Nephron progenitor cell (in vitro differentiated cells): ENCODE measurements at regions not wholly inside any gene's neighbourhood (a gene's known extent, or its start where the extent isn't known, plus 50 kb on each side); places are given as distances from the start of the nearest gene placed in this dataset.

Experiments used
- DNase-seq: peaks from one replicate; pipeline ENCODE4 v3.0.0; 2021
- H3K27ac Mint-ChIP-seq: 2 replicates; pipeline ENCODE4 v1.8.0; 2021; ENCODE audit warnings: mild to moderate bottlenecking, moderate library complexity, mixed read lengths
- H3K27me3 Mint-ChIP-seq: 2 replicates; pipeline ENCODE4 v1.8.0; 2021; ENCODE audit warnings: mild to moderate bottlenecking, low read depth, mixed read lengths; ENCODE audit not compliant: poor library complexity
- H3K36me3 Mint-ChIP-seq: 2 replicates; pipeline ENCODE4 v1.8.0; 2021; ENCODE audit warnings: low read depth, mixed read lengths
- H3K4me1 Mint-ChIP-seq: 2 replicates; pipeline ENCODE4 v1.8.0; 2021; ENCODE audit warnings: mixed read lengths
- H3K4me3 Mint-ChIP-seq: 2 replicates; pipeline ENCODE4 v1.8.0; 2021; ENCODE audit warnings: mild to moderate bottlenecking, moderate library complexity, mixed read lengths
- H3K9me3 Mint-ChIP-seq: 2 replicates; pipeline ENCODE4 v1.8.0; 2021; ENCODE audit warnings: mild to moderate bottlenecking, moderate library complexity, mixed read lengths
- CTCF ChIP-seq: fragments of 200-600 bp; sonication (generic); IDR thresholded peaks from 2 replicates; pipeline ENCODE4 v1.5.0; 2021; ENCODE audit warnings: antibody characterized with exemption

DNA sequence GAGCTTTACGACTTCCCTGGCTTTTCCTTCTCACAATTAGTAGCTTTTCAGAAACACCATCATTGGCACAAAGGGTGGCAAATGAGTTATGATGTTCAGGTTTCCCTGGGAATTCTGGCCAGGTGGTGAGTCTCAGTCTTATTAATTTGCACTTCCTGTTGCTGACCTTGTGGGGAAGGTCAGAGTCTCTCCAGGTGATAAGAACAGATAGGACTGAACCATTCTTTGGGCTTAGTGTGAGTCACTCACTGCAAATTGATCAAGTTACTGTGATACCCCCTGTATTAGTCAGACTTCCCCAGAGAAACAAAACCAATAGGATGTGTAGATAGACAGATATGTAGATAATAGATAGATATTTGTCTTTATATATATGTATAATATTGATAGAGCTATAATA, 53.8 kb upstream of the RANBP3L start:
- peaks cover 22% of the 10 kb centered on the region for H3K4me1 Mint-ChIP-seq
- no peaks in the 10 kb centered on the region for H3K9me3 Mint-ChIP-seq
- DNase-seq: no peak
- TF ChIP-seq CTCF: no peak
- no peak overlapping the region for H3K4me3 Mint-ChIP-seq
- H3K36me3 Mint-ChIP-seq: no peaks in the 10 kb centered on the region
- H3K27ac Mint-ChIP-seq: no peak overlapping the region
- peaks cover 7% of the 10 kb centered on the region for H3K27me3 Mint-ChIP-seq

DNA sequence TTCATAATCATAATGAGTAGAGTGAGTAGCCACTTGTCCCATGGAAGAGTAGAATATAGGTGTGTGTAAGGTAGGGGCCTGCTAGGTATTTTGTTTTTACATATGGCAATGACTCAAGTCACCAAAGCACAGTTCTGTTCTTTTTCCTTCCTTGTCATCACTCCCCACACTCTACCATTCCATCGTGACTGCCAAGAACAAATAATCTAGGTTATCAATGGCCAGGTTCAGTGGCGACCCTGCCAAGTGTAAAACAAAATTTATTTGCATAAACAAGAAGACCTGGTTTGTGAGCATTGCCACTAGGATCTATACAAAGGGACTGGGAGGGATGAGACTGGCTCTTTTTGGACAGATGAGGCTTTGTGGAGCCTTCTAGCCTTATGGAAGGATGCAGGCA, 55.2 kb upstream of the RANBP3L start:
- no peak overlapping the region for H3K4me3 Mint-ChIP-seq
- no peak for TF ChIP-seq CTCF
- peaks cover 25% of the 10 kb centered on the region for H3K4me1 Mint-ChIP-seq
- H3K27ac Mint-ChIP-seq: no peak overlapping the region
- H3K27me3 Mint-ChIP-seq: peaks cover 6% of the 10 kb centered on the region
- no peaks in the 10 kb centered on the region for H3K9me3 Mint-ChIP-seq
- H3K36me3 Mint-ChIP-seq: no peaks in the 10 kb centered on the region
- no peak for DNase-seq

GRCh38 chr5:36357391-36357975, 55.8 kb upstream of the RANBP3L start:
- Mint-ChIP-seq H3K36me3 (no peaks in the 10 kb centered on the region), H3K4me1 (peaks cover 25% of the 10 kb centered on the region), H3K27ac (no peak overlapping the region), H3K27me3 (peaks cover 4% of the 10 kb centered on the region), H3K9me3 (no peaks in the 10 kb centered on the region), H3K4me3 (no peak overlapping the region)
- TF ChIP-seq CTCF: no peak
- DNase-seq: no peak

GRCh38 chr5:36359267-36359666, 57.6 kb upstream of the RANBP3L start:
- Mint-ChIP-seq H3K36me3 (no peaks in the 10 kb centered on the region), H3K27ac (peak overlapping the region; percentile 69)
- no peak for TF ChIP-seq CTCF

DNA sequence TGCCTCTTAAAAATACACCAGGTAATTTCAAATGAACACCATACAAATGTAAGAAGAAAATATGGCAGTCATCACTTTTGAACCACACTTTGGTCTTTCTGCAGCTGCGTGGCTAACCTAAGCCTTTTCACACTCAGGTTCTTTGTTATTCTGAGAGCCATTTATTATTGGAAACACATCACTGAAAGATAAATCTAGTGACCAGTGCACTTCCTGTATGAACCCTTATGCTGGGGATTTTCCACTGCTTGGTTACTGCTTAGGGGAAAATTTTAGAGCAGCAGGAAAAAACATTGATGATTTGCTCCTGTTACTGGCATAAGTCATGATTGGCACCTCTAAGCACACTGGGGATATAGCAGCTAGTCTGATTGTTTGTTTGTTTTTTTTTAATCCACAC, 58.6 kb upstream of the RANBP3L start:
- no peaks in the 10 kb centered on the region for H3K27me3 Mint-ChIP-seq
- no peak for TF ChIP-seq CTCF
- DNase-seq: no peak
- no peaks in the 10 kb centered on the region for H3K36me3 Mint-ChIP-seq
- H3K27ac Mint-ChIP-seq: no peak overlapping the region
- H3K4me3 Mint-ChIP-seq: no peak overlapping the region
- no peaks in the 10 kb centered on the region for H3K9me3 Mint-ChIP-seq
- peaks cover 25% of the 10 kb centered on the region for H3K4me1 Mint-ChIP-seq

More at GRCh38 chr5:36359267-36359666, 57.6 kb upstream of the RANBP3L start:
- Mint-ChIP-seq H3K9me3 (no peaks in the 10 kb centered on the region), H3K27me3 (no peaks in the 10 kb centered on the region), H3K4me3 (no peak overlapping the region), H3K4me1 (peaks cover 25% of the 10 kb centered on the region)
- DNase-seq: no peak

DNA sequence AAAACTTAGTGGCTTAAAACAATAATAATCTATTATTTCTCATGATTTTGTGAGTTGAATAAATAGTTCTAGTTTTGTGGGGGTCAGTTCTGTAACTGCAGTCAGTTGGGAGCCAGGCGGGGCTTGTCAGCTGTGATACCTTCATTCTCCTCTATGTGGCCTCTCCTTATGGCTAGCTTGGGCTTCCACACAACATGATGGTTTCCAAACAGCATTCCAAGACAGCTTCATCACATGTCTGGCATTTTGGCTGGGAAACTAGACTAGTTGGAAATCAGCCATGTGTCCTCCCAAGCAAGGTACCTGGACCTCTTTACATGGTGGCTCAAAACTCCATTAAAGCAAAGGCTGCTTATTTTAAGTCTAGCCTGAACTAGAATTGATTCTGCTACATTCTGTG, 61.4 kb upstream of the RANBP3L start:
- Mint-ChIP-seq H3K27ac (peak overlapping the region; percentile 69), H3K4me1 (peaks cover 32% of the 10 kb centered on the region), H3K36me3 (no peaks in the 10 kb centered on the region), H3K27me3 (no peaks in the 10 kb centered on the region), H3K9me3 (no peaks in the 10 kb centered on the region), H3K4me3 (no peak overlapping the region)
- no peak for DNase-seq
- peak; percentile 8 for TF ChIP-seq CTCF
